Heart right ventricle (tissue), 16 donors: ENCODE measurements at regions not wholly inside any gene's neighbourhood (a gene's known extent, or its start where the extent isn't known, plus 50 kb on each side); places are given as distances from the start of the nearest gene placed in this dataset.

Source experiments
- ATAC-seq, 8 donors: fragments of 200-7000 bp; cut with Tn5 transposase; one replicate each; pipeline ENCODE4 v1.9.1; 2020; ENCODE audit warnings: mild to moderate bottlenecking in 8 of 8, moderate library complexity in 8 of 8, moderate number of reproducible peaks in 1 of 8
- DNase-seq, 2 donors: peaks; one replicate each; pipeline ENCODE4 v3.0.0-alpha.2; 2020
- H3K27ac ChIP-seq, 10 donors: fragments of 200-600 bp; sonication (generic) in 2 of 10; one replicate each; pipeline versions ENCODE4 v1.5.0 to v1.8.0; 2020 to 2022; ENCODE audit warnings: mild to moderate bottlenecking in 3 of 10
- H3K27me3 ChIP-seq, 7 donors: fragments of 200-600 bp; one replicate each; pipeline ENCODE4 v1.8.0; 2021 to 2022; ENCODE audit warnings: mild to moderate bottlenecking in 2 of 7
- H3K36me3 ChIP-seq, 9 donors: fragments of 200-600 bp; sonication (generic) in 1 of 9; one replicate each; pipeline versions ENCODE4 v1.5.0 to v1.8.0; 2020 to 2022; ENCODE audit warnings: mild to moderate bottlenecking in 2 of 9
- H3K4me1 ChIP-seq, 9 donors: fragments of 200-600 bp; sonication (generic) in 1 of 9; one replicate each; pipeline versions ENCODE4 v1.5.0 to v1.8.0; 2020 to 2022; ENCODE audit warnings: mild to moderate bottlenecking in 4 of 9
- H3K4me3 ChIP-seq, 10 donors: fragments of 200-600 bp; sonication (generic) in 2 of 10; one replicate each; pipeline versions ENCODE4 v1.5.0 to v1.8.0; 2020 to 2022; ENCODE audit warnings: mild to moderate bottlenecking in 7 of 10, moderate library complexity in 2 of 10
- H3K9me3 ChIP-seq, 11 donors: fragments of 200-600 bp in 10 of 11; sonication (generic) in 2 of 11; one replicate each; pipeline versions ENCODE4 v1.5.0 to v1.8.0; 2013 to 2022; ENCODE audit warnings: mild to moderate bottlenecking in 2 of 11, control low read depth in 1 of 11, moderate library complexity in 1 of 11
- WGBS, 2 donors: extraction: QIAGEN DNeasy Blood & Tissue Kit; methylation state at CpG; one replicate each; pipeline ENCODE4 v1.1.7; 2013; ENCODE audit warnings: inconsistent platforms in 1 of 2; 5-methylcytosine and 5-hydroxymethylcytosine counted together
- intact Hi-C, 10 donors: fragments of 100-400 bp; cut with DNase I; formaldehyde crosslinking; loops; one replicate each; pipeline versions ENCODE4 v1.11.1 to v1.14.2; 2022
- TF ChIP-seq, protein P1 (sequence below), 9 donors: fragments of 200-600 bp; sonication (generic) in 2 of 9; IDR thresholded peaks; one replicate each; pipeline versions ENCODE4 v1.5.0 to v1.8.0; 2021 to 2022; ENCODE audit warnings: antibody characterized with exemption in 9 of 9, mild to moderate bottlenecking in 5 of 9, moderate library complexity in 1 of 9
- donor health status: Arrhythmogenic right ventricular cardiomyopathy.
- donor health status: ischemic (EF 13 %, LVEDD 7.1; RV severe dilation, severe dysfunction).
- donor health status: healthy with polysubstance abuse.
- donor health status: DM: no; HTN: yes; CAD: no.
- donor health status: DM: no; HTN: no; CAD: no.
- donor health status: ischemic (EF 25% LVEDD 6.9; RV normal size, moderate dysfunction).
- donor health status: ischemic (EF 25% LVEDD 5.7; RV mildly dilated, moderate dysfunction).
- donor health status: healthy.
- donor health status: DM: yes; HTN: yes; CAD: no.
- donor health status: Ischemic cardiomyopathy.
- donor health status: ischemic (EF 35%, LVEDD 5.7; RV mildly dilated, moderate dysfunction).
- donor health status: nonischemic (EF 11% LVEDD 7.7; RV severe dilation, severe dysfunction).
- donor health status: DM: yes; HTN: yes; CAD: no.
- donor health status: PGD.
- donor health status: ischemic (EF 29% LVEDD 5.4; RV normal size, mild dysfunction).
- donor health status: nonischemic (EF 23%, LVEDD 6.1; RV moderate dilation, normal function).

DNA sequence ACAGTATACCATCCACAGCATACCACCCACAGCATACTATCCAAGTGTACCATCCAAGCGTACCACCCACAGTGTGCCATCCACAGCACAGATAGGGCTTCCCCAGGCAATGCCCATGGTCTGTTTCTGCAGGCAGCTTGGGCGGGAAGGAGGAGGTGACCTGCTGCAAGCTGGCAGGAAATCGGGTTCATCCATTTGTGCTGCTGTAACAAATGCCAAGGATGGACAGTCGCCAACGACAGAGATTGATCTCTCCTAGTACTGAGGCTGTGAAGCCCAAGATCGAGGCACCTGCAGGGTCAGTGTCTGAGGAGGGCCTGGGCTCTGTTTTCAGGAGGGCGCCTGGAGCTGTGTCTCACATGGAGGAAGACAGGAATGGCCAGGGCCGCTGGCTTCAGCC lies 93.6 kb upstream of the SNTG2 start:
- intact Hi-C loops = loop anchor here in 4 of 10 donors (5.0 to 10.0 kb wide), 2 partner anchors 688 to 690 kb away; no protein-coding TSS in a partner anchor
- Histone ChIP-seq H3K27ac (no peak overlapping the region), H3K9me3 (no peaks in the 10 kb centered on the region), H3K36me3 (no peaks in the 10 kb centered on the region), H3K4me1 (peaks cover 0 to 7% (median 0%) of the 10 kb centered on the region in 9 donors), H3K4me3 (no peak overlapping the region), H3K27me3 (peaks cover 0 to 20% (median 8%) of the 10 kb centered on the region in 7 donors)
- TF ChIP-seq, protein P1, sequence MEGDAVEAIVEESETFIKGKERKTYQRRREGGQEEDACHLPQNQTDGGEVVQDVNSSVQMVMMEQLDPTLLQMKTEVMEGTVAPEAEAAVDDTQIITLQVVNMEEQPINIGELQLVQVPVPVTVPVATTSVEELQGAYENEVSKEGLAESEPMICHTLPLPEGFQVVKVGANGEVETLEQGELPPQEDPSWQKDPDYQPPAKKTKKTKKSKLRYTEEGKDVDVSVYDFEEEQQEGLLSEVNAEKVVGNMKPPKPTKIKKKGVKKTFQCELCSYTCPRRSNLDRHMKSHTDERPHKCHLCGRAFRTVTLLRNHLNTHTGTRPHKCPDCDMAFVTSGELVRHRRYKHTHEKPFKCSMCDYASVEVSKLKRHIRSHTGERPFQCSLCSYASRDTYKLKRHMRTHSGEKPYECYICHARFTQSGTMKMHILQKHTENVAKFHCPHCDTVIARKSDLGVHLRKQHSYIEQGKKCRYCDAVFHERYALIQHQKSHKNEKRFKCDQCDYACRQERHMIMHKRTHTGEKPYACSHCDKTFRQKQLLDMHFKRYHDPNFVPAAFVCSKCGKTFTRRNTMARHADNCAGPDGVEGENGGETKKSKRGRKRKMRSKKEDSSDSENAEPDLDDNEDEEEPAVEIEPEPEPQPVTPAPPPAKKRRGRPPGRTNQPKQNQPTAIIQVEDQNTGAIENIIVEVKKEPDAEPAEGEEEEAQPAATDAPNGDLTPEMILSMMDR (IDR thresholded peaks at IDR 0.05) = no peak
- DNase-seq = no peak
- 84 to 87% methylated on average over 8 of the region's 8 CpGs for WGBS, 2 donors
- no peak for ATAC-seq

- no peak overlapping the region for H3K4me3 ChIP-seq
- peaks cover 0 to 15% (median 4%) of the 10 kb centered on the region in 7 donors for H3K27me3 ChIP-seq
- H3K9me3 ChIP-seq = no peaks in the 10 kb centered on the region
- H3K36me3 ChIP-seq = no peaks in the 10 kb centered on the region
- H3K27ac ChIP-seq = no peak overlapping the region
- H3K4me1 ChIP-seq = peaks cover 0 to 7% (median 0%) of the 10 kb centered on the region in 9 donors
- intact Hi-C loops = loop anchor here in 4 of 10 donors (5.0 to 10.0 kb wide), 2 partner anchors 688 to 691 kb away; no protein-coding TSS in a partner anchor
- 56 to 65% methylated on average over 5 of the region's 5 CpGs for WGBS, 2 donors
- ATAC-seq (no peak), DNase-seq (no peak)
- TF ChIP-seq, protein P1 (IDR thresholded peaks at IDR 0.05) = no peak
Observed at GRCh38 chr2:856456-856855, 94.2 kb upstream of the SNTG2 start.

- WGBS, 2 donors = 68% methylated on average over 2 of the region's 2 CpGs
Observed at GRCh38 chr2:856041-856440, 94.6 kb upstream of the SNTG2 start.

GRCh38 chr2:855177-855576 lies 95.5 kb upstream of the SNTG2 start:
- peak overlapping the region in 2 of 10 donors; percentile 1 to 18 for H3K27ac ChIP-seq
- peak in 1 of 8 donors; percentile 66 for ATAC-seq
- peaks cover 0 to 6% (median 0%) of the 10 kb centered on the region in 7 donors for H3K27me3 ChIP-seq
- no peaks in the 10 kb centered on the region for H3K36me3 ChIP-seq
- WGBS, 2 donors = 75% methylated on average over 10 of the region's 10 CpGs
- no peak overlapping the region for H3K4me3 ChIP-seq
- H3K4me1 ChIP-seq = peaks cover 0 to 7% (median 0%) of the 10 kb centered on the region in 9 donors
- intact Hi-C loops = loop anchor here in 4 of 10 donors (5.0 to 10.0 kb wide), 2 partner anchors 690 to 692 kb away; no protein-coding TSS in a partner anchor
- TF ChIP-seq, protein P1 (IDR thresholded peaks at IDR 0.05) = no peak
- no peaks in the 10 kb centered on the region for H3K9me3 ChIP-seq
- DNase-seq = no peak

More at GRCh38 chr2:856041-856440, 94.6 kb upstream of the SNTG2 start:
- Histone ChIP-seq H3K9me3 (no peaks in the 10 kb centered on the region), H3K27me3 (peaks cover 0 to 12% (median 0%) of the 10 kb centered on the region in 7 donors), H3K36me3 (no peaks in the 10 kb centered on the region), H3K4me3 (no peak overlapping the region), H3K4me1 (peaks cover 0 to 7% (median 0%) of the 10 kb centered on the region in 9 donors), H3K27ac (no peak overlapping the region)
- intact Hi-C loops = loop anchor here in 4 of 10 donors (5.0 to 10.0 kb wide), 2 partner anchors 689 to 691 kb away; no protein-coding TSS in a partner anchor
- TF ChIP-seq, protein P1 (IDR thresholded peaks at IDR 0.05) = no peak
- ATAC-seq (no peak), DNase-seq (no peak)
